ENCODE measurements at regions not wholly inside any gene's neighbourhood (a gene's known extent, or its start where the extent isn't known, plus 50 kb on each side); places are given as distances from the start of the nearest gene placed in this dataset.

DNA sequence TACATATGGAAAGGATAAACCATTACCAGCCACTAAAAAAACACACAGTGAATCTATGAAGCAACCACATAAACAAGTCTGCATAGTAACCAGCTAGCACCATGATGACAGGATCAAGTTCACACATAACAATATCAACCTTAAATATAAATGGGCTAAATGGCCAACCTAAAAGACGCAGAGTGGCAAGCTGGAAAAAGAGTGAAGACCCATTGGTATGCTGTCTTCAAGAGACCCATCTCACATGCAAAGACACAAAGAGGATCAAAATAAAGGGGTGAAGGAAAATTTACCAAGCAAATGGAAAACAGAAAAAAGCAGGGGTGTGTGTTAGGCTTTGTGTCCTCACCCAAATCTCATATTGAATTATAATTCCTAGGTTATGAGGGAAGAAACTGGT, 909.2 kb downstream of the EPHA7 start:
- H4K20me1 ChIP-seq (replicated peaks in 1 of 2; ENCODE audit: control insufficient read depth in 1 of 2, insufficient read depth in 2 of 2, low read length in 2 of 2), result no peaks in the 10 kb centered on the region
- no peak overlapping the region for H3K4me3 ChIP-seq (ENCODE audit: extremely low read depth in 1 of 4, insufficient read depth in 2 of 4, low read depth in 3 of 4, low read length in 4 of 4)
- TF ChIP-seq BCL11A (IDR thresholded peaks at IDR 0.05; ENCODE audit: low read depth in 2 of 2, low read length in 2 of 2) (no peak), SIRT6 (IDR thresholded peaks at IDR 0.05; ENCODE audit: low read length) (no peak), SIN3A (conservative IDR thresholded peaks at IDR 0.05 in 1 of 2, IDR thresholded peaks at IDR 0.05 in 1 of 2; ENCODE audit: low read depth in 1 of 2, low read length in 2 of 2) (no peak)

More for the DNA sequence above, 909.2 kb downstream of the EPHA7 start:
- no peak overlapping the region for H3K4me2 ChIP-seq (ENCODE audit: insufficient read depth in 1 of 2, low read depth in 2 of 2, low read length in 2 of 2)
- H3K23me2 ChIP-seq (ENCODE audit: low read depth, low read length), result no peaks in the 10 kb centered on the region
- no peak overlapping the region for H4K8ac ChIP-seq (ENCODE audit: extremely low read depth, insufficient read depth, low read length)
- no peak overlapping the region for H3K9ac ChIP-seq (replicated peaks in 1 of 4; ENCODE audit: extremely low read depth in 1 of 4, low read depth in 3 of 4, low read length in 3 of 4)
- H3K18ac ChIP-seq (ENCODE audit: extremely low read depth, low read length), result no peak overlapping the region
- H2BK120ac ChIP-seq (replicated peaks; ENCODE audit: low read depth, low read length), result no peak overlapping the region
- POLR2A ChIA-PET (ENCODE audit: partially characterized antibody), result no interaction called here
- no peak overlapping the region for H2BK20ac ChIP-seq (ENCODE audit: low read length)
- no peak overlapping the region for H4K5ac ChIP-seq (ENCODE audit: insufficient read length, low read depth, low read length)
- no peaks in the 10 kb centered on the region for H3K4me1 ChIP-seq (replicated peaks in 1 of 4; ENCODE audit: control insufficient read depth in 3 of 4, insufficient read depth in 4 of 4, low read length in 3 of 4)
- H3K56ac ChIP-seq (replicated peaks; ENCODE audit: insufficient read length, low read depth, low read length), result no peak overlapping the region
- no peak overlapping the region for H2AFZ ChIP-seq (ENCODE audit: low read length)
- H2BK12ac ChIP-seq (ENCODE audit: low read depth, low read length), result no peak overlapping the region
- H3K23ac ChIP-seq (ENCODE audit: insufficient read length), result no peak overlapping the region
- no peak overlapping the region for H2AK5ac ChIP-seq (ENCODE audit: low read depth, low read length)
- H3K79me1 ChIP-seq (ENCODE audit: low read depth, low read length), result no peaks in the 10 kb centered on the region
- FAIRE-seq, result no peak
- H3K36me3 ChIP-seq (ENCODE audit: control insufficient read depth in 2 of 4, insufficient read depth in 4 of 4, low read length in 3 of 4), result no peaks in the 10 kb centered on the region
- no peak for DNase-seq (ENCODE audit: low read depth in 1 of 2, low spot score in 2 of 2)
- H3K27me3 ChIP-seq (replicated peaks in 1 of 4; ENCODE audit: control insufficient read depth in 3 of 4, extremely low read depth in 1 of 4, insufficient read depth in 3 of 4, low read length in 3 of 4), result no peaks in the 10 kb centered on the region
- H2BK15ac ChIP-seq (ENCODE audit: low read length), result no peak overlapping the region
- H2BK5ac ChIP-seq (ENCODE audit: low read depth, low read length), result no peak overlapping the region
- H3K27ac ChIP-seq (ENCODE audit: low read depth, low read length), result no peak overlapping the region
- H3K4ac ChIP-seq (replicated peaks; ENCODE audit: insufficient read length, low read depth, low read length), result no peak overlapping the region
- CTCF ChIA-PET (ENCODE audit: partially characterized antibody), result no interaction called here
- no peaks in the 10 kb centered on the region for H3K79me2 ChIP-seq (ENCODE audit: control insufficient read depth in 1 of 2, insufficient read depth in 2 of 2, low read length in 2 of 2)
- WGBS, 2 experiments (ENCODE audit: extremely low coverage in 1 of 2, insufficient coverage in 1 of 2, insufficient read length in 1 of 2, insufficient replicate concordance in 2 of 2, low coverage in 1 of 2, low lambda C conversion rate in 2 of 2, missing lambda C conversion rate in 1 of 2), result 94% methylated on average over 1 of the region's 1 CpG; no CpG with 5 or more reads in 1 of the 2 experiments
- no peak overlapping the region for H4K91ac ChIP-seq (replicated peaks; ENCODE audit: insufficient read length, low read length)
- H3K14ac ChIP-seq (ENCODE audit: insufficient read length), result no peak overlapping the region
- no peaks in the 10 kb centered on the region for H3K9me3 ChIP-seq (ENCODE audit: insufficient read depth in 2 of 2, low read depth in 1 of 2, low read length in 1 of 2)

All from H1 (cell line).